Natural killer cell (primary cell): ENCODE measurements at regions not wholly inside any gene's neighbourhood (a gene's known extent, or its start where the extent isn't known, plus 50 kb on each side); places are given as distances from the start of the nearest gene placed in this dataset.
"Not testable (repeated sequence)": the region's sequence is repeated elsewhere in the genome, so short reads cannot be mapped to it uniquely, and the experiment has no call there.

Experiments
- ATAC-seq, 3 donors: fragments of 150-1000 bp in 2 of 3; fragments of 200-7000 bp in 1 of 3; cut with Tn5 transposase; 1 replicate in 1 of 3; 2 replicates in 2 of 3; pipeline ENCODE4 v1.10.0; 2021; ENCODE audit warnings: mild to moderate bottlenecking in 2 of 3, moderate library complexity in 2 of 3
- DNase-seq, 2 donors: peaks; one replicate each; pipeline versions ENCODE4 v3.0.0 to v3.0.0-alpha.2; 2013 to 2021; ENCODE audit warnings: mixed read lengths in 1 of 2
- H3K27ac ChIP-seq: one replicate; pipeline ENCODE4 v1.5.1; 2013; ENCODE audit warnings: mild to moderate bottlenecking, low read length
- H3K27me3 ChIP-seq: one replicate; pipeline ENCODE4 v1.6.1; 2013; ENCODE audit warnings: low read length; ENCODE audit not compliant: control insufficient read depth, insufficient read depth
- H3K36me3 ChIP-seq: one replicate; pipeline ENCODE4 v1.6.1; 2013; ENCODE audit warnings: low read length; ENCODE audit not compliant: control insufficient read depth, insufficient read depth
- H3K4me1 ChIP-seq: one replicate; pipeline ENCODE4 v1.6.1; 2013; ENCODE audit warnings: low read length; ENCODE audit not compliant: control insufficient read depth, insufficient read depth
- H3K4me3 ChIP-seq: one replicate; pipeline ENCODE4 v1.5.1; 2013; ENCODE audit warnings: low read length
- H3K9me3 ChIP-seq: one replicate; pipeline ENCODE4 v1.6.1; 2013; ENCODE audit warnings: low read length; ENCODE audit not compliant: control insufficient read depth, insufficient read depth
- H3K27ac Mint-ChIP-seq, 2 donors: one replicate each; pipeline ENCODE4 v1.8.0; 2022; ENCODE audit warnings: mild to moderate bottlenecking in 2 of 2, mixed read lengths in 2 of 2, moderate library complexity in 1 of 2
- H3K27me3 Mint-ChIP-seq, 2 donors: one replicate each; pipeline ENCODE4 v1.8.0; 2022; ENCODE audit warnings: low read depth in 2 of 2, mixed read lengths in 2 of 2
- H3K36me3 Mint-ChIP-seq: one replicate; pipeline ENCODE4 v1.8.0; 2022; ENCODE audit warnings: mixed read lengths
- H3K4me1 Mint-ChIP-seq, 2 donors: one replicate each; pipeline ENCODE4 v1.8.0; 2022; ENCODE audit warnings: mixed read lengths in 2 of 2
- H3K4me3 Mint-ChIP-seq: one replicate; pipeline ENCODE4 v1.8.0; 2022; ENCODE audit warnings: mild to moderate bottlenecking, moderate library complexity, mixed read lengths
- H3K9me3 Mint-ChIP-seq, 2 donors: one replicate each; pipeline ENCODE4 v1.8.0; 2022; ENCODE audit warnings: mixed read lengths in 2 of 2
- WGBS: methylation state at CpG from one replicate; pipeline ENCODE4 v1.1.7; 2013; ENCODE audit warnings: missing lambda C conversion rate; ENCODE audit not compliant: insufficient coverage; 5-methylcytosine and 5-hydroxymethylcytosine counted together
- intact Hi-C: fragments of 100-400 bp; cut with micrococcal nuclease; formaldehyde crosslinking; loops from one replicate; pipeline ENCODE4 v1.14.2; 2022
- TF ChIP-seq, protein P1 (sequence below): fragments of 200-600 bp; IDR thresholded peaks from one replicate; pipeline ENCODE4 v1.8.0; 2022; ENCODE audit warnings: antibody characterized with exemption

- H3K36me3 ChIP-seq: no peaks in the 10 kb centered on the region
- H3K27me3 Mint-ChIP-seq: peaks cover 15 to 40% of the 10 kb centered on the region in 2 donors
- TF ChIP-seq, protein P1, sequence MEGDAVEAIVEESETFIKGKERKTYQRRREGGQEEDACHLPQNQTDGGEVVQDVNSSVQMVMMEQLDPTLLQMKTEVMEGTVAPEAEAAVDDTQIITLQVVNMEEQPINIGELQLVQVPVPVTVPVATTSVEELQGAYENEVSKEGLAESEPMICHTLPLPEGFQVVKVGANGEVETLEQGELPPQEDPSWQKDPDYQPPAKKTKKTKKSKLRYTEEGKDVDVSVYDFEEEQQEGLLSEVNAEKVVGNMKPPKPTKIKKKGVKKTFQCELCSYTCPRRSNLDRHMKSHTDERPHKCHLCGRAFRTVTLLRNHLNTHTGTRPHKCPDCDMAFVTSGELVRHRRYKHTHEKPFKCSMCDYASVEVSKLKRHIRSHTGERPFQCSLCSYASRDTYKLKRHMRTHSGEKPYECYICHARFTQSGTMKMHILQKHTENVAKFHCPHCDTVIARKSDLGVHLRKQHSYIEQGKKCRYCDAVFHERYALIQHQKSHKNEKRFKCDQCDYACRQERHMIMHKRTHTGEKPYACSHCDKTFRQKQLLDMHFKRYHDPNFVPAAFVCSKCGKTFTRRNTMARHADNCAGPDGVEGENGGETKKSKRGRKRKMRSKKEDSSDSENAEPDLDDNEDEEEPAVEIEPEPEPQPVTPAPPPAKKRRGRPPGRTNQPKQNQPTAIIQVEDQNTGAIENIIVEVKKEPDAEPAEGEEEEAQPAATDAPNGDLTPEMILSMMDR: no peak
- DNase-seq: no peak
- 41% methylated on average over 9 of the region's 10 CpGs for WGBS
- H3K27ac ChIP-seq: no peak overlapping the region
- H3K9me3 ChIP-seq: no peaks in the 10 kb centered on the region
- no peaks in the 10 kb centered on the region for H3K4me1 ChIP-seq
- no peaks in the 10 kb centered on the region for H3K36me3 Mint-ChIP-seq
- H3K27ac Mint-ChIP-seq: no peak overlapping the region
- no peak overlapping the region for H3K4me3 Mint-ChIP-seq
- peaks cover 4 to 5% of the 10 kb centered on the region in 2 donors for H3K4me1 Mint-ChIP-seq
- no peak for ATAC-seq
- intact Hi-C loops: no loop called here
- no peak overlapping the region for H3K4me3 ChIP-seq
- no peaks in the 10 kb centered on the region for H3K9me3 Mint-ChIP-seq
- H3K27me3 ChIP-seq: no peaks in the 10 kb centered on the region
These were observed 93.2 kb upstream of the PRKX start for GRCh38 chrX:3806630-3807029.

GRCh38 chrX:3803713-3804112 is 90.3 kb upstream of the PRKX start:
- Mint-ChIP-seq H3K27me3 (peaks cover 10 to 41% of the 10 kb centered on the region in 2 donors), H3K36me3 (no peaks in the 10 kb centered on the region), H3K9me3 (no peaks in the 10 kb centered on the region), H3K27ac (no peak overlapping the region), H3K4me3 (no peak overlapping the region), H3K4me1 (no peaks in the 10 kb centered on the region)
- no peaks in the 10 kb centered on the region for H3K36me3 ChIP-seq
- no peak for ATAC-seq
- no peak overlapping the region for H3K27ac ChIP-seq
- H3K4me3 ChIP-seq: no peak overlapping the region
- intact Hi-C loops: no loop called here
- no peaks in the 10 kb centered on the region for H3K4me1 ChIP-seq
- no CpG with 5 or more reads among the region's 4 CpGs for WGBS
- no peaks in the 10 kb centered on the region for H3K27me3 ChIP-seq
- TF ChIP-seq, protein P1: no peak
- no peak for DNase-seq
- no peaks in the 10 kb centered on the region for H3K9me3 ChIP-seq

GRCh38 chrX:3803305-3803704 is 89.9 kb upstream of the PRKX start:
- no peak for ATAC-seq
- no peaks in the 10 kb centered on the region for H3K27me3 ChIP-seq
- intact Hi-C loops: no loop called here
- Mint-ChIP-seq H3K4me3 (no peak overlapping the region), H3K27ac (no peak overlapping the region), H3K9me3 (no peaks in the 10 kb centered on the region), H3K36me3 (no peaks in the 10 kb centered on the region), H3K27me3 (peaks cover 6 to 40% of the 10 kb centered on the region in 2 donors), H3K4me1 (no peaks in the 10 kb centered on the region)
- no peaks in the 10 kb centered on the region for H3K9me3 ChIP-seq
- WGBS: no CpG with 5 or more reads among the region's 5 CpGs
- H3K4me3 ChIP-seq: no peak overlapping the region
- H3K4me1 ChIP-seq: no peaks in the 10 kb centered on the region
- no peaks in the 10 kb centered on the region for H3K36me3 ChIP-seq
- DNase-seq: no peak
- TF ChIP-seq, protein P1: no peak
- no peak overlapping the region for H3K27ac ChIP-seq

- H3K9me3 Mint-ChIP-seq, DNase-seq, H3K27ac ChIP-seq, H3K36me3 ChIP-seq, intact Hi-C loops, H3K9me3 ChIP-seq, H3K4me1 ChIP-seq, H3K27me3 ChIP-seq, H3K4me3 Mint-ChIP-seq, H3K36me3 Mint-ChIP-seq, H3K4me1 Mint-ChIP-seq, ATAC-seq, H3K4me3 ChIP-seq, H3K27ac Mint-ChIP-seq: not testable (repeated sequence)
- 90% methylated on average over 2 of the region's 4 CpGs for WGBS
- peaks cover 3 to 24% of the 10 kb centered on the region in 2 donors for H3K27me3 Mint-ChIP-seq
These were observed 82.0 kb upstream of the PRKX start for GRCh38 chrX:3795411-3795810.
